Femur (tissue), 1 donor: ENCODE measurements at regions not wholly inside any gene's neighbourhood (a gene's known extent, or its start where the extent isn't known, plus 50 kb on each side); places are given as distances from the start of the nearest gene placed in this dataset.
"Not testable (repeated sequence)": the region's sequence is repeated elsewhere in the genome, so short reads cannot be mapped to it uniquely, and the experiment has no call there.

ENCODE experiments used
- DNase-seq: peaks from one replicate; pipeline ENCODE4 v3.0.0-alpha.2; 2017

DNA sequence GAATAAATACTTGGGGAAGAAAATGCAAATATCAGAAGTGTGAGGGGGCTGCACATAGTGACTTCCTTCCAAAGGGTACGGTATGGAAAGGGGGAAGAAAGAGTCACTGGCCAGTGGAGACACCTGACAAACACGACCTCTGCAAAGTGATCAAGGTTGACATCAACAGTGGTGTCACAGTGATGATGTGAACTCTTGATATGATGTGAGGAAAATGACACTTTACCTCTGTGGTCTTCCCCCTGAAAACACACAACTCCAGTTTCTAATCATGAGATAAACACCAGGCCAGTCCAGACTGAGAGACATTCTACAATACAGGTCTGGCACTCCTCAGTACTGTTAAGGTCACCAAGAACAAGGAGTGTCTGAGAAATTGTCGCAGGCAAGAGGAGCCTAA is 169.7 kb downstream of the BUB3 start:
- no peak for DNase-seq

GRCh38 chr10:123325663-123326190 is 171.5 kb downstream of the BUB3 start:
- no peak for DNase-seq

- DNase-seq = no peak
Measured at GRCh38 chr10:123326674-123327073, 172.5 kb downstream of the BUB3 start.

- no peak for DNase-seq
Measured at GRCh38 chr10:123327450-123327849, 173.2 kb downstream of the BUB3 start.

- DNase-seq = no peak
Measured at GRCh38 chr10:123327896-123328295, 173.7 kb downstream of the BUB3 start.

GRCh38 chr10:123331438-123331837 is 177.2 kb downstream of the BUB3 start:
- DNase-seq = no peak

- DNase-seq = no peak
Measured at GRCh38 chr10:123346581-123346980, 192.4 kb downstream of the BUB3 start.

DNA sequence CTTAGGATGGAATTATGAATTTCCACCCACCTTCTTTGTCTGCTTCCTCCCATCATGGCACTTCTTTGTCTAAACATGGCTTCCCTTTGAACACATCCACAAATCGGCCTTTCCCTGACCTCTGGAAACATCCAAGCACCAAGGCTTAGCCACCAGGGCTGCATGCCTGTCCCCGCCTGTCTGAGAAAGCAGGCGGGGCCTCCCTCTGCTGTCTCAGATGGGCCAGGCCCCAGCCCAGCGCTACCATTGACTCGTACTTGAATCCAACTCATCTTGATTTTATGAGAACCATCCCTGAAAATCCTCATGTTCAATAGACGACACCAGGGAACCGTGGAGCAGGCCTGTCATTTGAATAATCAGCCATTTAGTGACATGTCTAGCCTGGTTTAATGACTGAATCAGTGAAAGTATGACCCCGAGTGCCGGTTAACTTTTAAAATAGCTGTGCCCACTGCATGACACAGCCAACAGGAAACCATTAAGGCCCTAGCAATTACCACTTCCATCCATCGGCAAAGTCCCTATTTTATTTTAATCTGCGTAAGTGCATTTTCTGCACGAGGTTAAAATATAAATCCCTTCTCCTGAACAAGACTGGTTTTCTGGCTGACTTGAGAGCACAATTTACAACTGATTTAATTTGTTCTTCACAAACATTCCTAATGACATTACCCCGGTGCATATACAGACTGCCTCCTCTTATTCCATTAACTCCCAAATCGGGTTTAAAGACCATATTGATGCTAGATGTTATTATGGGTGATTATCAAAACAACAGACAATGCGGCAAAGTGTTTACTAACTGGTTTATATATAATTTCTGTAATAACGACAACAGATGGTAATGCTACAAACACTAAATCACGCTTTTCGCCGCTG is 194.7 kb downstream of the BUB3 start:
- DNase-seq = no peak

DNA sequence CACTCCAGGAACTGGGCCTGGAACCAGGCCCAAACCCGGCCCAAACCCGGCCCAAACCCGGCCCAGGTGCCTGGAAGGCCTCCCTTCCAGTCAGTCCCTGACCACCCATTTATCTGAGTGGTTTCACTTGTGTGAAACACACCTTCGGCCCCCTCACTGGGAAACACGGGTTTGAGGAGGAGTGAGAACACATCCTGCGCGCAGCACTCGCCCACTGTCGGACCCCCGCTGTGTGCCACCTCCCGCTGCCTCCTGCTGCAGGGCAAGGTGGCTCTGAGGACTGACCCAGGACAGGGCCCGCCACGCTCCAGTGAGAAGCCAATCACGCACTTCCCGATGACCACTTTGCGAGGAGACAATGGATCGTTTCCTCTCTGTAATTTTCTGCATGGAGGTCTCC is 197.5 kb downstream of the BUB3 start:
- no peak for DNase-seq

- DNase-seq = no peak
Measured at GRCh38 chr10:123354521-123354920, 200.3 kb downstream of the BUB3 start.

DNA sequence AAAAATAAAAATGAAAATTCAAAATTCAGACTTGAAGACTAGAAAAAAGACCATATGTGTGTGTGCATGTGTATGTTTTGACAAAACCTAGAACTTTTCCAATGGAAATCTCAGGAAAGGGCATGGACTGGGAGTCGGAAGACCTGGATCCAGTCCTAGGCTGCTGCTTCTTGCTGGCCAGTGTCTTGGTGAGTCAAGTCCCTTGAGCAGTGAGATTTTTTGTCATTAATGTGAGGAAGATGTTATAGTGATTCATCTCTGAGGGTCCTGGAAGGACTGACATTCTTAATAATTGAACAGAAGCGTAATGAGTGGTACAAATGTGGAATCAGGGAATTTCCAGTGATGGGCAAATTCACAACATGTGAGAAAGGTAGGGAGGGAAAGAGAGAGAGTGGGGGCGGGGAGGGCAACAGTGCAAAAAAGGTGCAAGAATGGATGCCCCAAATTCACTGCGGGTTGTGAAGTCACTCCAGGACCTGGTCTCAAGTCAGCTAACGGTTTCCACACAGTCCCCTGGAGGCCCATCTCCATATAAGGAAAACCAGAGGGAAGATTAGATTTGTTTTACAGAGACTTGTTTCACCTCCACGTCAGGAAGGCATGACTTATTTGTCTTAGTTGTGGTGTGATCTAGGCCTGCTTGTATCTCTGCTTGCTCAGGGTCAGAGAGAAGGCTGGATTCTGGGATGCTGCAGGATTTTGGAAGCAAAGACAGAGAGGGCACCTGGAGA is 201.7 kb downstream of the BUB3 start:
- DNase-seq = no peak

DNA sequence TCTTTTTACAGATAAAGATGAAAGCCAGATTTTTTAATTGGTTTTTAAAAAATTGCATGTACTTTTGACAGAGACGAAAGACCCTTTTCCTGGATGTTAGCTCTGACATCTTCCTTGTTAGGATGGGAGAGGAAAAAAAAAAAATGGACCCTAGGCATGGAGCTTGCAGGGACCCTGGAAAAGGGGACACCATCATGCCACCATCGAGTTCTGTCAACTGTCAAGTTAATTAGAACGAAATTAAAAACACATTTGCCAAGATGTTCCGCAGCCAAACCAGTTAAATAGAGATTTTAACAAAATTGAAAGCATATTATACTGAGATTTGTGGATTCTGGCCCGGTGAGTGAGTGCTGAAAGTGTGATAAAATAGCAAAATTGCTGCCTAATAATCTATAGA is 202.6 kb downstream of the BUB3 start:
- no peak for DNase-seq

GRCh38 chr10:123357421-123357930 is 203.3 kb downstream of the BUB3 start:
- no peak for DNase-seq

DNA sequence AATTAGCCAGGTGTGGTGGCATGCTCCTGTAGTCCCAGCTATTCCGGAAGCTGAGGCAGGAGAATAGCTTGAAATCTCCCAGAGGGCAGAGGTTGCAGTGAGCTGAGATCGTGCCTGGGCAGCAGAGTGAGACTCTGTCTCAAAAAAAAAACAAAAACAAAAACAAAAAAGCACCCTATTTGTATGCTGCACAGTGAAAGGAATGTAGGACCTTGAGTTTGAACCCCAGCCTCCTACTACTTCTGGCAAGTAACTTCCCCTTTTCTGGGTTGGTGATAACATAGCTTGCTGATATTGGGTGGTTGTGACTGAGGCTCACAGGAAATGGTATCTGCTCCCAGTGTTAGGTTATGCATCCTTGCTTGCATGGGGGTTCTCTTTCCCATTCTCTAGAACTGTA is 205.3 kb downstream of the BUB3 start:
- DNase-seq = no peak

DNA sequence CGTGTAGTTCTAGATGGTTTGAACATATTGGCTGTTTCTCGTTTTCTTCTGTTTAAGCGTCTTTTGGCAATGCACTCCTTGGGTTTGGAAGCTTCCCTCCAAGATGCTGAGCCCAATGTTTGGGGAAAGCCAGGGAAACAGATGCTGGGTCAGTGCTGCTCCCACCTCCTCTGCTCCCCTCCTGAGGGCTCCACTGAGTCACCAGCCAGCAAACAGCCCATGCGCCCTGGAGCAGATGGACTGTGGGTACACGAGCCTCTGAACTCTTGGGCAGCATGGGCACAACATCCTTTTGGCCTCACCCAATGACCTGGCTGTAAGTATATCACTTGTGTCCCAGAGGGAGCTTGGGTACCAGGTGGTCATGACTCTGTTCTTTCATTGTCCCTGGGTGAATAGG is 207.6 kb downstream of the BUB3 start:
- DNase-seq = no peak

GRCh38 chr10:123367195-123367594 is 213.0 kb downstream of the BUB3 start:
- DNase-seq = no peak

DNA sequence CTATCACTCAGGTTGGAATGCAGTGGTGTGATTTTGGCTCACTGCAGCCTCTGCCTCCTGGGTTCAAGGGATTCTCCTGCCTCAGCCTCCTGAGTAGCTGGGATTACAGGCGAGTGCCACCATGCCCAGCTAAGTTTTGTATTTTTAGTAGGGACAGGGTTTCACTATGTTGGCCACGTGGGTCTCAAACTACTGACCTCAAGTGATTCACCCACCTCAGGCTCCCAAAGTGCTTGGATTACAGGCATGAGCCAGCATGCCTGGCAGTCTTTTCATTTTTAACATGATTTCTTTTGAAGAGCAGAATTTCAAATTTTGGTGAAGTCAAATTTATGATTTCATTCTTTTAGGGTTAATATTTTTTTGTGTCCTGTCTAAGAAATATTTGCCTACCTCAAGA is 217.4 kb downstream of the BUB3 start:
- not testable (repeated sequence) for DNase-seq

DNA sequence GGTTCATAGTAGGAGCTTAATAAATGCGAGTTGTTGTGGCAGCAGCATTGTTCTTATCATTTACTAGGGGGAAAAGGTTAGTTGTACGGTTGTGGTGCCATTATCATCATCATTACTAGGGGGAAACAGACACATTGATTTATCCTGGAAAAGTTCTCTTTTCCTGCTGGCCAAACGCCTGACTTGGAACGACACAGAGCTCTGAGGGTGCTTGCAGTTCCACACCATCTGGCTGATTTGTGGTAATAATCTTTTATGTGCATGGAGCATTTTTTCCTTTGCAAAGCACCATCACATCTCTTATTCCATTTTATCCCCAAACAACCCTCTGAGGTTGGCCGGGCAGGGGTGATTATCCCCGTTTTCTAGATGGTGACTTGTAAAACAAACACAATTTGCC is 219.4 kb downstream of the BUB3 start:
- no peak for DNase-seq

GRCh38 chr10:123375097-123375496 is 220.9 kb downstream of the BUB3 start:
- DNase-seq = no peak

GRCh38 chr10:123375738-123376137 is 221.5 kb downstream of the BUB3 start:
- DNase-seq = no peak

- DNase-seq = no peak
Measured at GRCh38 chr10:123377883-123378282, 223.7 kb downstream of the BUB3 start.

GRCh38 chr10:123378302-123378701 is 224.1 kb downstream of the BUB3 start:
- DNase-seq = no peak

GRCh38 chr10:123379156-123379555 is 225.0 kb downstream of the BUB3 start:
- DNase-seq = no peak
